ENCODE measurements at regions not wholly inside any gene's neighbourhood (a gene's known extent, or its start where the extent isn't known, plus 50 kb on each side); places are given as distances from the start of the nearest gene placed in this dataset.

- TF ChIP-seq CTCF (conservative IDR thresholded peaks at IDR 0.05; ENCODE audit: low read length) (no peak), EZH2phosphoT487 (IDR thresholded peaks at IDR 0.05; ENCODE audit: borderline replicate concordance) (no peak)
Measured at GRCh38 chrX:28099166-28099565, 117.9 kb upstream of the DCAF8L1 start.
